Memory B cell (primary cell): ENCODE measurements at regions not wholly inside any gene's neighbourhood (a gene's known extent, or its start where the extent isn't known, plus 50 kb on each side); places are given as distances from the start of the nearest gene placed in this dataset.

Experiments used
- ATAC-seq: fragments of 150-1000 bp; cut with Tn5 transposase; 2 replicates; pipeline ENCODE4 v1.10.0; 2021; ENCODE audit warnings: low read depth, mild to moderate bottlenecking, moderate library complexity
- DNase-seq, 2 donors: peaks; one replicate each; pipeline ENCODE4 v3.0.0; 2022; ENCODE audit warnings: low spot score in 2 of 2
- H3K27ac Mint-ChIP-seq: one replicate; pipeline ENCODE4 v1.8.0; 2022; ENCODE audit warnings: mild to moderate bottlenecking, moderate library complexity, mixed read lengths
- H3K27me3 Mint-ChIP-seq: one replicate; pipeline ENCODE4 v1.8.0; 2022; ENCODE audit warnings: mixed read lengths
- H3K36me3 Mint-ChIP-seq: one replicate; pipeline ENCODE4 v1.8.0; 2022; ENCODE audit warnings: mild to moderate bottlenecking, mixed read lengths
- H3K4me1 Mint-ChIP-seq: one replicate; pipeline ENCODE4 v1.8.0; 2022; ENCODE audit warnings: mixed read lengths
- H3K4me3 Mint-ChIP-seq: one replicate; pipeline ENCODE4 v1.8.0; 2022; ENCODE audit warnings: mild to moderate bottlenecking, moderate library complexity, mixed read lengths
- H3K9me3 Mint-ChIP-seq: one replicate; pipeline ENCODE4 v1.8.0; 2022; ENCODE audit warnings: mixed read lengths

DNA sequence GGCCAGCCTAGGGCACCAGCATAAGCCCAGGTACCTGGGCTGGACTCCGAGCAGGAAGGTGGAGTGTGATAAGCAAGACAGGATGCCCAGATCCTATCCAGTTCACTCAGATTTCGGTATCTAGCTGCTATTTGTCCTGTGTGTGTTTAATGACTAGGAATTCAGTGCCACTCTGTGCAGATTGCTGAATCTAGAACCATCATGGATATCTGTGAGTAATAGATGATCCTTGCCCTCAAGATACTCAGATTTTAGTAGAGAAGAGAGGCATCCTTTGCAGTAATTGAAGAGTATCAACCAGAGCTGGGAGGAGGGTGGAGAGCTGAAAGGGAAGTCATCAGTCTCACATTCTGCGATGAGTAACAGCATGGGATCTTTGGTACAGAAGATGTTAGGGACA lies 155.0 kb upstream of the ARID1B start:
- ATAC-seq = no peak
- Mint-ChIP-seq H3K27ac (no peak overlapping the region), H3K4me1 (peaks cover 13% of the 10 kb centered on the region)

DNA sequence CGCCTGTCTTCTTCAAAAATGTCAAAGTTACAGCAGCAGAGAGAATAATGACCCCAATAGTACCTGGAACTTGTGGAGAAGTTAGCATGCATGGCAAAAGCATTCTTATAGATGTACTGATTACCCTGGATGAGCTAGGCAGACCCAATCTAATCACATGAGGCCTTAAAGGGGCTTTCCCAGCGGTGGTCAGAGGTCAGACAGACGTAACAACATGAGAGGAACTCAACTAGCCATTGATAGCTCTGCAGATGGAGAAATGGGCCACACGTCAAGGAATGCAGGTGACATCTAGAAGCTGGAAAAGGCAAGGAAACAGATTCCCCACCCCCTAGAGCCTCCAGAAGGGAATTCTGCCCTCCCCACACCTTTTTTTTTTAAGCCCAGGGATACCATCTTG lies 156.8 kb upstream of the ARID1B start:
- no peak overlapping the region for H3K27ac Mint-ChIP-seq
- H3K27me3 Mint-ChIP-seq = no peaks in the 10 kb centered on the region
- DNase-seq (no peak), ATAC-seq (peak; percentile 53)
- H3K36me3 Mint-ChIP-seq = no peaks in the 10 kb centered on the region
- H3K4me1 Mint-ChIP-seq = peaks cover 13% of the 10 kb centered on the region
- no peaks in the 10 kb centered on the region for H3K9me3 Mint-ChIP-seq
- H3K4me3 Mint-ChIP-seq = no peak overlapping the region

More for the DNA sequence above, 155.0 kb upstream of the ARID1B start:
- Mint-ChIP-seq H3K36me3 (no peaks in the 10 kb centered on the region), H3K4me3 (no peak overlapping the region), H3K9me3 (no peaks in the 10 kb centered on the region), H3K27me3 (no peaks in the 10 kb centered on the region)
- no peak for DNase-seq

- H3K27me3 Mint-ChIP-seq = peaks cover 1% of the 10 kb centered on the region
- no peak overlapping the region for H3K27ac Mint-ChIP-seq
- H3K9me3 Mint-ChIP-seq = peaks cover 9% of the 10 kb centered on the region
- H3K4me1 Mint-ChIP-seq = peaks cover 13% of the 10 kb centered on the region
- ATAC-seq (no peak), DNase-seq (no peak)
- H3K4me3 Mint-ChIP-seq = no peak overlapping the region
- H3K36me3 Mint-ChIP-seq = peaks cover 7% of the 10 kb centered on the region
These were observed 158.5 kb upstream of the ARID1B start for GRCh38 chr6:156618600-156619205.

- Mint-ChIP-seq H3K36me3 (peaks cover 7% of the 10 kb centered on the region), H3K9me3 (peaks cover 11% of the 10 kb centered on the region), H3K4me1 (peaks cover 13% of the 10 kb centered on the region), H3K27ac (no peak overlapping the region), H3K27me3 (peaks cover 1% of the 10 kb centered on the region), H3K4me3 (no peak overlapping the region)
- DNase-seq = no peak
- ATAC-seq = no peak
These were observed 159.2 kb upstream of the ARID1B start for GRCh38 chr6:156617941-156618340.

GRCh38 chr6:156617376-156617775 lies 159.8 kb upstream of the ARID1B start:
- H3K4me3 Mint-ChIP-seq = no peak overlapping the region
- ATAC-seq = no peak

DNA sequence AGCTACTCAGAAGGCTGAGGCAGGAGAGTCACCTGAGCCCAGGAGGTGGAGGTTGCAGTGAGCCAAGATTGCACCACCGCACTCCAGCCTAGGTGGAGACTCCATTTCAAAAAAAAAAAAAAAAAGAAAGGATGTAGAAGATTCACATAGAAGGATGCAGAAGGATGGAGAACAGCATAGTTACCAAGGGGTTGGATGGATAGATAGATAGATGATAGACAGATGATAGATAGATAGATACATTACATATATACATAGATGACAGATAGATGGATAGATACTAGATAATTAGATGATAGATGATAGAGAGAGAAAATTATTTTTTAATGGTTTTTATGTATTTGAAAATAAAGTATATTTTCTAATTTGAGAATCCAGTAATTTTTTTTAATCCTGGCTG lies 160.7 kb upstream of the ARID1B start:
- Mint-ChIP-seq H3K4me3 (no peak overlapping the region), H3K9me3 (peaks cover 18% of the 10 kb centered on the region), H3K27me3 (peaks cover 1% of the 10 kb centered on the region), H3K36me3 (peaks cover 8% of the 10 kb centered on the region), H3K27ac (no peak overlapping the region), H3K4me1 (peaks cover 13% of the 10 kb centered on the region)
- DNase-seq (no peak), ATAC-seq (no peak)

More at GRCh38 chr6:156617376-156617775, 159.8 kb upstream of the ARID1B start:
- H3K4me1 Mint-ChIP-seq = peaks cover 13% of the 10 kb centered on the region
- no peak overlapping the region for H3K27ac Mint-ChIP-seq
- no peak for DNase-seq
- H3K27me3 Mint-ChIP-seq = peaks cover 1% of the 10 kb centered on the region
- H3K36me3 Mint-ChIP-seq = peaks cover 7% of the 10 kb centered on the region
- peaks cover 12% of the 10 kb centered on the region for H3K9me3 Mint-ChIP-seq

GRCh38 chr6:156613996-156614395 lies 163.2 kb upstream of the ARID1B start:
- DNase-seq (no peak), ATAC-seq (no peak)
- Mint-ChIP-seq H3K27me3 (peaks cover 1% of the 10 kb centered on the region), H3K9me3 (peaks cover 18% of the 10 kb centered on the region), H3K27ac (no peak overlapping the region), H3K36me3 (peaks cover 8% of the 10 kb centered on the region), H3K4me1 (no peaks in the 10 kb centered on the region), H3K4me3 (no peak overlapping the region)

DNA sequence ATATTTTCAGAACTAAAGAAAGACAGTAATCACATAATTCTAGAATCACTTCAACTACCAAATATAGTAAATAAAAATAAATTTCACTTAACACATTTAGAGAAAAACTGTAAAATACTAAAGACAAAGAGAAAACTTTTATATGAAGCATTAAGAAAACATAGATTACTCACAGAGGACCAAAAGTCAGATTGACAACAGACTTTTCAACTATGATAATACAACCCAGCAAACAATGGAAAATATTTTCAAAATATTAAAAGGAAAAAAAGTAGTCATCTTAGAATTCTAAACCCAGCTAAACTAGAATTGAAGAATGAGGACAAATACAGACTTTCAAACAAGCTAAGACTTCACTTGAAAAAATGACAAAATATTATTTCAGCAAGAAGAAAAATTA lies 164.8 kb upstream of the ARID1B start:
- Mint-ChIP-seq H3K9me3 (peaks cover 18% of the 10 kb centered on the region), H3K4me1 (no peaks in the 10 kb centered on the region), H3K27me3 (peaks cover 1% of the 10 kb centered on the region), H3K4me3 (no peak overlapping the region), H3K27ac (no peak overlapping the region), H3K36me3 (peaks cover 8% of the 10 kb centered on the region)
- ATAC-seq (no peak), DNase-seq (no peak)

DNA sequence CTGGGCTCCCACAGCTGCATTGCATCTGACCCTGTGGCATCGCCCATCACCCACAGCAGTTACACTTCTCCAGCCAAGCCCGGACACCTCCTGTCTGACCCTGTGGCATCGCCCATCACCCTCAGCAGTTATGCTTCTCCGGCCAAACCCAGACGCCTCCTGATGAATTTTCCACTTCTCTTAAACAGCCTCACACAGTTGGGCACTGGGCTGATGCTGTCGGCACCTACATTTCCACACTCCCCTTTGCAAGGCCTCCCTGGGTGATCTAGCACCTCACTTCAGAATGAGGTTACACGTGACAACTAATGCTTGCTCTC lies 175.2 kb upstream of the ARID1B start:
- Mint-ChIP-seq H3K4me1 (peaks cover 13% of the 10 kb centered on the region), H3K27ac (no peak overlapping the region), H3K27me3 (peaks cover 10% of the 10 kb centered on the region), H3K4me3 (no peak overlapping the region), H3K36me3 (peaks cover 5% of the 10 kb centered on the region), H3K9me3 (peaks cover 1% of the 10 kb centered on the region)
- DNase-seq = no peak
- no peak for ATAC-seq

GRCh38 chr6:156601152-156602065 lies 175.8 kb upstream of the ARID1B start:
- peaks cover 3% of the 10 kb centered on the region for H3K36me3 Mint-ChIP-seq
- H3K27ac Mint-ChIP-seq = no peak overlapping the region
- ATAC-seq = no peak
- peaks cover 10% of the 10 kb centered on the region for H3K27me3 Mint-ChIP-seq
- no peak overlapping the region for H3K4me3 Mint-ChIP-seq
- peaks cover 1% of the 10 kb centered on the region for H3K9me3 Mint-ChIP-seq
- DNase-seq = no peak
- H3K4me1 Mint-ChIP-seq = peaks cover 13% of the 10 kb centered on the region

DNA sequence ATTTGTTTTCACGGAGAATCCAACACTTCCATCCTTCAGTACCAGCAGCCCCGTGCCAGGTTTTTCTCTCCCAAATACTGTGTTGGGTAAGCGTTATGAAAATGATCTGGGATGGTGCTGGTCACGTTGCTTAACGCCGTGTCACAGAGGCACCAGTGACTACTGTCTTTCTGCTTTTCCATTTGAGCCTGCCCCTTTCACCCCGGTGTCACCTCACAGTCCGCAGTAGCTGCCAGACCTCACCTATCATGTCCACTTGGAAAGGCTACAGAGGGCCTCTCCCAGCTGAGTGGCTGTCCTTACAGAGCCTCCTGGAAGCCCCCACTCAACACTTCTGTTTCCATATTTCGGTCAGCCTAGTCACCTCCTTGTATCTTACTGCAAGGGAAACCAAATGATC lies 176.5 kb upstream of the ARID1B start:
- Mint-ChIP-seq H3K27me3 (peaks cover 8% of the 10 kb centered on the region), H3K36me3 (peaks cover 2% of the 10 kb centered on the region), H3K27ac (no peak overlapping the region), H3K4me1 (peaks cover 13% of the 10 kb centered on the region), H3K4me3 (no peak overlapping the region), H3K9me3 (no peaks in the 10 kb centered on the region)
- DNase-seq = no peak
- ATAC-seq = no peak

GRCh38 chr6:156599978-156600590 lies 177.1 kb upstream of the ARID1B start:
- no peak overlapping the region for H3K4me3 Mint-ChIP-seq
- no peak for DNase-seq
- no peak overlapping the region for H3K27ac Mint-ChIP-seq
- peaks cover 13% of the 10 kb centered on the region for H3K4me1 Mint-ChIP-seq
- no peak for ATAC-seq
- no peaks in the 10 kb centered on the region for H3K9me3 Mint-ChIP-seq
- peaks cover 2% of the 10 kb centered on the region for H3K36me3 Mint-ChIP-seq
- peaks cover 8% of the 10 kb centered on the region for H3K27me3 Mint-ChIP-seq

- H3K36me3 Mint-ChIP-seq = peaks cover 2% of the 10 kb centered on the region
- no peak overlapping the region for H3K4me3 Mint-ChIP-seq
- H3K27me3 Mint-ChIP-seq = peaks cover 8% of the 10 kb centered on the region
- DNase-seq (no peak), ATAC-seq (no peak)
- H3K4me1 Mint-ChIP-seq = peaks cover 13% of the 10 kb centered on the region
- no peaks in the 10 kb centered on the region for H3K9me3 Mint-ChIP-seq
- no peak overlapping the region for H3K27ac Mint-ChIP-seq
These were observed 177.8 kb upstream of the ARID1B start for GRCh38 chr6:156599366-156599765.

GRCh38 chr6:156598855-156599180 lies 178.4 kb upstream of the ARID1B start:
- ATAC-seq (no peak), DNase-seq (no peak)
- Mint-ChIP-seq H3K9me3 (peaks cover 2% of the 10 kb centered on the region), H3K27me3 (peaks cover 10% of the 10 kb centered on the region), H3K27ac (no peak overlapping the region), H3K36me3 (peaks cover 2% of the 10 kb centered on the region), H3K4me3 (no peak overlapping the region), H3K4me1 (peaks cover 13% of the 10 kb centered on the region)
